NCI-H187 treated with DMSO at 0.1 percent for 48 hours (cell line): ENCODE measurements at regions not wholly inside any gene's neighbourhood (a gene's known extent, or its start where the extent isn't known, plus 50 kb on each side); places are given as distances from the start of the nearest gene placed in this dataset.

ENCODE experiments used
- DNase-seq: peaks from one replicate; lab custom pipeline; 2025; lab: John Stamatoyannopoulos, UW

DNA sequence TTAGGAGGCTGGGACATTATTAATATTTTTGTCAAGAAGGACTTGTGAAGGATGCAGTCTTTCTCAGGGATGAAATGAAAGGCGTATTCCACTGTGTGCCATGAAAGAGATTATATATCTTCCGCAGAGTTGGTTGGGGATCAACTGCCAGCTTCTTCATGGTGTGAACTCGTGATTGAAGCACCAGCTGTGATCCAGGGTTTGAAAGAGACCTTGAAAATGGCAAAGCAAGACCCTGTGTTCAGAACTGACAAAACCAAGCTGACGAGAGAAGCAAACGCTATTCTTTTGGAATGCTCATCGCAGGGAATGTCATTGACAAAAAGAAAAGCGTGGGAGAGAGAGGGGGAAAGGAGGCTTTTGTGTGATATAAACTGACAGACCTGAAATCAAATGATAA lies 263.9 kb upstream of the ZNF608 start:
- no peak for DNase-seq

DNA sequence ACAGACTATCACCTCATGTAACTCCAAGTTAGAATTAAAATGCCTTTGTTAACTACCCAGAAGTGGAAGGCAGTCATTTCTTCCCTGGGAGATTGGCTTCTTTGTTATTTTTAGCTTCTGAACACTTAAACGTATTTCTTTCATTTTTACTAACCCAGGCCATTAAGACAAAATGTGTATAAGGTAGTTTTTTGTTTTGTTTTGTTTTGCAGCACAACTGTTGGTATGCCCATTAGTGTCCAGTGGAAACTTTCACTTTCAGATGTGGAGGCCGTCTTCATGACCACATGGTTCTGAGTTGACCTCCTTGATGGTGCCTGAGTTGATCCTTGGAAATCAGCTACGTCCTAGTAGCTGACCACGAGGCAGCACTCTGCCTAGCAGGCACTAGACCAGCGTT lies 264.6 kb upstream of the ZNF608 start:
- no peak for DNase-seq

DNA sequence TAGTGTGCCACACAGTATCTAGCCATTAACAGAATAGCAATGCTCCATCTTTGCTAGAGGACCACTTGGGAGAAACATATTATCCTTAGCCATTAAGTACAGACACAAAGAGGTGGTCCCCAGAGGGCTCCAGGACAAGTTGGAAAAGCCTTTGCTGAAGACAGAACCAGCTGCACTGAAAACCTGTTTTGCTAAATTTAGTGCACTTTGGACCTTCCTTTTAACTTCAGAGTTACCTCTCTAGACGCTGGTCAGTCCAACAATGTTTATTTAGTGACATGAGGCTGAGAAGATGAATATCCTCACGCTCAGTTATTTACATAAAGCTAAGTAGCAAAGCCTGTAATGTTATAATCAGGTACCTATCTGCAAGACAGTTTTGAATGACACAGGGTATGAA lies 265.0 kb upstream of the ZNF608 start:
- no peak for DNase-seq

DNA sequence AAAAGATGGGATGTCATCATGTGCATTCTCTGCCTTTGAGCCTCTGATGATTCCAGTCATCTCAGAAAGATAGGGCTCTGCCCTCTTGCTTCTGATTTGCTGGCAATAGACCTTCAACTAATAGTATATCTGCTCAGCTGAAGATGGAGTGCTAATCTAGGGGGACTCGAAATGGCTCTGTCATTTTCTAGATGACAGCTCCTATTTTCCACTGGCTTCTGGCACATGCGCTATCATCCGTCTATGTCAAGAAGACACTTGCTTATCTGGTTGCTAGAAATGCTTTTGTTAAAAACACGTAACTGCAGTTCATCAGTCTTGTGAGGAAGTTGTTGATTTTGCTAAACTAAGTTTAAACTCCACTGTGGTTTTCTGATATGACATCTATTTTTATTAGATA lies 265.5 kb upstream of the ZNF608 start:
- no peak for DNase-seq

DNA sequence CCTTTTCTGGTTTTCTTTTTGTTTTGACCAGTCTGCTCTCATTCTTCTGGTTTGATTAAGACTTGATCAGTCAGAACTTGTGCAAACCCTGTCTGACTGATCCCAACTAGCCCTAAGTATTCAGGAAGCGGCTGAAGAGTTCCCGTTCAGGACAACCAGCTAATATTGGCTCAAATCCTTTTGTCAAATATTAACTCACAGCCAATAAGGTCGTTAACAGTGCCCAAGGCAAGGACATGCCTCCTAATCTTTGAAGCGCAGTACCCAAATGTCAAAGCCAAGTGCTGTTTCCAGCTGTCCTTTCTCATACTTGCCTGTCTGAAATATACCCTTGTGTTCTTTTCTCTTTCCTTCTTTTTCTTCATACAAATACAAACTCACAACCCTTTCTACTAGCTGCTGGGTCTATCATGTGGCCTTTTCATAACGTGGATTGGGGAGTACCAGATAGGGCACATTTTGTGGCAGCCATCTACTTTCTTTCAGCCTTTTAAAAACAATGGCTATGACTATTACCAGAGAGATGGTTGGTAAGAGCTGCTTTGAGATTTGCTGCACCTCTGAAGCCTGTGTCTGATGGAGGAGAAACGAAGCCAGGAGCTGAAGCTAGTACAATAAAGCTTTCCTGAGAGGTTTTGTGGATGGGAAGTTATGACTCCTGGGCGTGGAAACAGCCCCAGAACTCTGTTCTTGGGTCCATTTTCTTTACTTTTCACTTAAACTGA lies 266.4 kb upstream of the ZNF608 start:
- DNase-seq = no peak

DNA sequence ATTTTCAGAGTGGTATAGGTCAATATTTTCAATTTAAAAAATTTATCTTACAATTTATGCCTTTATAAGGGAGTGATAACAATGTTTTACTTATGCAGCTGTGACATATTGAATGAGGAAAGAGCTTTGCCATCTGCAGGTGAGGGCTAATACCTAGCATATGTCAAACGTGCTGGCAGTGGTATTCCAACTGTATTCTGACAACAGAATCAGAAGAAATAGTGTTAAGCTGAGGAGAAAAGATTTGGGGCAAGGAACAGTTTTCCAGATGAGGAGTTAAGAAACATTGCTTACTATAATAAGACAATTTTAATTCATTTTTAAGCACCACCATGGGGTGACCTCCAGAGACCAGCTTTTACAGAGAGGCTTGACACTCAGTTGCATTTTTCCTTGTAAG lies 267.8 kb upstream of the ZNF608 start:
- no peak for DNase-seq

DNA sequence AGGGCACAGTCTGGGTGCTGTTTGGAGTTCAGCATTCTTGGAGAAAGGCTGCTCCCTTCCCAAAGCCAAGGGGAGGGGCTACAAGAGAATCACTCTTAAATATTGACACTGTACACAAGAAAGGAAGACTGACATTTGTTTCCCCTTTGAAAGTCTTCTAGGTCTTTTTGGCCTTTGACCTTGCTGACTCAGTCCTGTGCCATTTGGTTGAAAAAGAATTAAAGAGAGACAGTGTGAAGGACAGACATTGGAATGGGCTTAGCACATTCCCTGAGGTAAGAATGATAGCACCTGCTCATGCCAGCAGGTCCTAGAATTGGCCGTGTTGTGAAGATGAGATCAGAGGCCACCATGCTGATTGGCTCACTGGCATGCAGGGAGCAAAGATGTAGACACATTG lies 271.4 kb upstream of the ZNF608 start:
- no peak for DNase-seq

DNA sequence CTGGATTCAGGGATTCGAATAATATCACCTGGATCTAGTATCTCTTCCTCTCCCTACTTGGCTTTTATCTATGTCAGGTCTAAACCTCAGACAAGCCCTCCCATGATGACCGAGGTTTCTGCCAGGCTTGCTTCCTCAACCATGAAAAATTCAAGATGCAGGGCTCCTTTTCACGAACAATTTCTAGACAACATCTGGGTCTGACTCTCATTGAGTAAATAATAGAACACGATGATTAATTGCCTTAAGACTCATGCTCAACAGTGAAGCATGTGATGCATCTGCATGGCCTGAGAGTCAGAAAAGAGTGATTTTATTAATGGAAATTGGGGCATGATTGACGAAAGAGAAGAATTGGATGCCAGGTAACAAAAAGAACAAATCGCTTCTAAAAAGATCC lies 277.2 kb upstream of the ZNF608 start:
- DNase-seq = no peak

DNA sequence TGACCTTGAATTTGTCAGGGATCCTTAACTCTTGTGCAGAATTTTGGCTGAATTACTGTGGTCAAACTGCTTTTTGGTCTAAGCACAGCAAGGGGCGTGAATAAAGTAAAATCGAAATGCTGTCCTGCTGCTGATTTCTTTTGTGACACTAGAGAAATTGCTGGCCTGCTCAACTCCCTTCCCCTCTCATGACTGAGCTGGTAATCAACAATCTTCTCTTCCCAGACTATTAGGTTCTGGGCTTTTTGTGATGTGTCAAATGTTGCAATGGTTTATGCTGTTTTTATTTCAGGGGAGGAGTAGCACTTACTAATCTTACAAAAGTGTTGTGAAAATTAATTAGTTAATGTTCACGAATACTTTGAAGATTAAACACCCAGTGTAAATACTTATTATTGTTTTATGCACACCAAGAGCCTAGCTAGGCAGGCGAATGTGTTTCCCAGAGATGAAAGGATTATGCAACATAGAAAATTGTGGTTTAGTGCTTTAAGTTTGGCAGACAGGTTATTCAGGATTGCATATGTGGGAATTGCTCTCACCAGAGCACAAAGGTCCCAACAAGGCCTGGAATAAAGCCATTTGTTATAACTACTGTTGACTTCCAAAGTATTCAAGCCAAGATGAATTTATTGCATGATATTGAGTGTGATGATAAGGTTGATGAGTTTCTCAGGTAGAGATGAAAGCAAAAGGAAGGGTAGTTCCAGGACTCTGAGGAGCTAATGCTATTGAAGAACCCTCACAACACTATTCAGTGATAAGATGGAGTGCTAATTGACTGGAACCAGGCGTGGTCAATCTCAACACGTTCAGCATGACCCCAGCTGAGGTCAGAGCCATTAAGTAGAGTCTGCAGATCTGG lies 280.7 kb upstream of the ZNF608 start:
- DNase-seq = peak; percentile 89

DNA sequence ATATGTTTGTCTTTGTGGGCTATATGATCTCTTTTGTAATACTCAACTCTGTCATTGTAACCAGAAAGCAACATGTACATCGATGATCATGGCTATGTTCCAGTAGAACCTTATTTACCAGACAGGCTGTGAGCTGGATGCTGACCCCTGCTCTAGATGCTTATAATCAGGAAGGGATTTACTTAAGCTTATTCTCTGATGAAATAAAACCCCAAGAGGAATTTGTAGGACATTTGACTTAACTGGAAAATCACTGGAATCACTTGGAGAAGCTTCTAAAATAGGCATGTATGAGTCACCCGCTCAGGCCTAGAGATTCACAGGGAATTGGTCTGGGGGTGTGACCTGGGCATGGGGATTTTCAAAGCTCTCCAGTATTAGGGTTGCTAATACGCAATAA lies 285.8 kb upstream of the ZNF608 start:
- DNase-seq = no peak

DNA sequence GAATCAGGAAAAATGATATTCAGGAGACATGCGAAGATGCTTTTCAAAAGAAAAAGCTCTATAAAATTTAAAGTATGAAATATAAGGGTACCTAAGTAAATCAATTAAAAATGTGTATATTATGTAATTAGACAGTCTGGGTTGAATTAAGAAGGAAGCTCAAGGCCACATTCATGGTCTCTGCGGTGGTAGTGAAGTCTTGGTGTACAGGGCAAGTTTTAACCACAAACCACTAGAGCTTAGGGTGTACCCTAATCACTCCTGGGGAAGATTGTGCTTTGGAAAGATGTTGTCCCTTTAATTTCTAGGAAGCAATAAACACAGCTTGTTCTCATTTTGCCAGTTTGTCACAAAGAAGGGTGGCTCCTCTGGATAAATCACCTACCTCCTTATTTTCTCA lies 287.2 kb upstream of the ZNF608 start:
- DNase-seq = no peak

DNA sequence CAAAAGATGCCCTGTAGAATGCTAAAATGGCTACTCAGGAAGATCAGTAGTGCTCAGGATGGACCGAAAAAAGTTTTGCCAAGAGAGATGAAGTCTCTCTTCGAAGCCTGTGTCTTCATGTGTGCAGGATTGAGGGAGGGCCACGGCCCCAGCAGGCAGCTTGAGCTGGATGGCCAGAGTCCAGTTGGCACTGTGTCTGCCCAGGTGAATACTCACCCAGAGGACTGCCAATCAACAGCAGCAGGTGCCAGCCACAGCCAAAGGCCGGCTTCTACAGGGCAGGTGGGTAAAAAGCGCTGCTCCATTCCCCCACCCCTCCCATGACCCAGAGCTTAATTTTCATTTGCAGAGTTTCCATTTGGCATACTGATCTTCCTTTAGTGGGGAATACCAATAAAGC lies 287.9 kb upstream of the ZNF608 start:
- DNase-seq = no peak

DNA sequence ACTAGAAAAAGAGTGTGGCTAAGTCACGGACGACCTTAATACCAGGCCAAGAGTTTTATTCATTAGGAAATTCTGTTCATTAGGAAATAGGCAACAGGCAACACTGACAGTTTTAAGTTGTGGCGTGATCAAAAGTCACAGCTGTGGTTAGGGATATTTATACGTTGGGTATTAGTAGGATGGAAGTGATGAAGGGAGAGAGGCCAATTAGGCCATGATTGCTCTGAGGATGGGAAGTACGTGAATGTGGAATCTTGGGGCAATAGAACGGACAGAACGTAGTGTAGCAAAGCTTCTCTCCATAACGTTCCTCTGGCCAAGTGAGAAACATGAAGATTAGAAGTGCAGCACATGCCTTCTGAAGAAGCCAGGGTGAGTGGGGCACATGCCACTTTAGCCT lies 290.1 kb upstream of the ZNF608 start:
- no peak for DNase-seq

DNA sequence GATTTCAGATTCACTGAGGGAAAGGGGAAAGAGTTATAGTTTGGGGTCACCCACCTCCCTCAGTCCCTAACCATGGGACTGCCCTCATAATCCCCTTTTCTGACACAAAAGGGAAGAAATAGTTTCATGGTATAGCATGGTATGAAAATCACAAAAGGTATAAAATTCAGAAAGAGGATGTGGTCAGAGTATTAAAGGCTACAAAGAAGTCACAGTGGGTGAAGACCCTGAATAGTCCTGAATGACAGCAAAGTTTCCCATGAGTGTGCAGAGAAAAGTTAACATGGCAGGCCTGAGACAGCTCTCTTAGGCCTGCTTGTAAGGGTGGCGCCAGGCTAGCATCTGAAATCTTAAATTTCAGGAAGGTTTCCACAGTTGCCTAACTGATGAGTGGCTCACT lies 290.6 kb upstream of the ZNF608 start:
- DNase-seq = no peak

DNA sequence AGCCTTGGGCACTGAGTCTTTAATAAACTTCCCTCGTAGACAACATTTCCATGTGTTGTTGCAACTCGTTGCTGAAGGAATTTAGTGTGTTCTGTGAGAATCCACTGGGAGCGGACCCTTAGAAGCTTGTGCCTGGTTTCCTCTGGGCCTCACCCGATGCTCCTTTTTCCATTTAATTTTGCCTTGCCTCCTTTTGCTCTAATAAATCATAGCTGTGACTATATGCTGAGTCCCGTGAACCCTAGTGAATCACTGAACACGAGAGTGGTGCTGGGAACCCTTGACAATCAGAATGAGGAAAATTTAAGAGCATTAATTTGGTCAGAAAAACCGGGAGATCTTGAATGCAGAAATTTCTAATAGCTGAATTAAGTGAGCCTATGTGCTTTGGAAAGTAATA lies 291.1 kb upstream of the ZNF608 start:
- no peak for DNase-seq

DNA sequence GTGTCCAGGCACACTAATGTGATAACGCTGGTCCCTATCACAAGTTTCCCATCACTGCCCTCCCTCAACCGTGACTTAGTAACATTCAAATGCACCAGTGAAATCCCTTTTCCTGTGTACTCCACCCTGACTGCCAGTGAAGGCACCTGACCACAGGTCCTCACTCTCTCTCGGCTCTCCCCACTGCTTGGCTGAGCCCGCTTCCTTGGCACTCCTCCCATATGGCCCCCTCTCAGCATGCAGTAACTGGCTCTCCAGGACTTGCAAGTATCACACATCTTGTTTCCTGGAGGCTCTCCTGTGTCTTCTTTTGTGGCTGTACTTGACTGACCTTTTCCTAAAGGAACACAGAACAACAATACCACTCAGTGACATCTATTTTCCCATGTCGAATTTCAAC lies 292.0 kb upstream of the ZNF608 start:
- DNase-seq = no peak

DNA sequence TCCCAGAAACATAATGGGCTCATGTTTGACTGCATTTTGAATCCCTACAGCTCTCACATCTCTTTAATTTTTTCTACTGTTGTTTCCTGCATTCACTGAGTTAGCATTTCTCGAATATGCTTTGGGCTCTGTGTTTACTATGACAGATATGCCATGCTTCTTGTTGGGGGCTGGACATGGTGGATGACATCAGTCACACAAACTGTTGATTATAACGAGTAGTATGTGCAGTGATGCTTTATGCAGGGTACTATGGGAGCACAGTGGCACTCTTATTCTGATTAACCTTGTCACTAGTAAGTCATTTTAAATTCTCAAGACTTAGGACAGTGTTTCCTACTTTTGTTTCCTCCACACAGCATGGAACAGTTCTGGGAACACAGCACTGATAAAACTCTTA lies 295.4 kb upstream of the ZNF608 start:
- DNase-seq = no peak

DNA sequence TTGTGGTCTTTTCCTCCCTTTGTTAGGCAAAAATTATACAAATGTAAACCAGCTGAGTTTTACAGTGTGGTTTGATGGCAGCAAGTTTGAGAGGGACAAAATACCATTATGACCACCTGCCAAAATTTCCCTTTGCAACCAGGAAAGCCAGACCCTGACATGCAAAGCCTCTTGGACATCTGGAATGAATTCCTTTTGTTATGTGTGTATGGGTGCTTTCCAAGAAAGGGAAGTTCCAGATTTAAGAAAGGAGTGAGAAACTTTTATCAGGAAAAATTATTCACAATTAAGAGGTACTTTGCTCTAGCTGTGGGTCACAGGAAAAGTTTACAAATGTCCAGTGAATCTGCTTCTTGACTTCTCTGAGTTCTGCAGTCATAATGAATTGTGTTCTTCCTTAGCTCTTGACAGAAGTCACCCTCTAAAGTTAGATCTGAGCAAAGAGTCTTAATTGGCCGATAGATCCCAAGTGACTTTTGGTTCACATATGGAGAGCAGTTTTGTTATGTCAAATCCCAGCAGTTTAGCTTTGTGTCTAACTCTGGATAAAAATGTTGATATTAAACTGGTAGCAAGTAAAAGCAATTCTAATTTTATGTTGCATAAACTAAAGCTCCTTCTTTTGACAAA lies 295.9 kb upstream of the ZNF608 start:
- DNase-seq = no peak

DNA sequence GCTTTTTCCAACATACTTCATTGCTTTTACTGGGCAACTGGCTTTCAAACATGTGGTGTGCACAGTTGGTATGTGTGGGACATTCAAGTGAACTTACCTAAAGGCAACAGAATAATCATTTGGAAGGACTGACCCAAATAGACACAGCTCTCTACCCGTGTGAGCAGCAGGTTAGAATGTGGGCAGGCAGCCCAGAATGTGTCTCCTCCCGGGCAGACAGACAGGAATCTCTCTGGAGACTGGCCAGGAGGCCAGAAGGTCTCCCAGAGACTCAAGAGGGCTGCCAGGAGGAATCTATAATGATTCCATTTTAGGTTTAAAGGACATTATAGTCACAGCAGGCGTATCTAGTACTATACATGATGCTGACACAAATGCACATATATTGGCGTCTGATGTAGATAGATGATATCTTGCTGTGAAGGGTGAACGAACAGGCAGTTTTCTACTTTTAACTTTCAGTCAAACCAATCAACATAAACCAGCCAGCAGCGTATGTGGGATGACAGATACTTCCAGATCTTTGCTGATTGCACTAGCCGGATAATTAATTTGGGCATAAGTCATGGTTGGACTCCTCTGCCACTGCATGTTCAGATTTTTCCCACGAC lies 297.4 kb upstream of the ZNF608 start:
- DNase-seq = no peak

DNA sequence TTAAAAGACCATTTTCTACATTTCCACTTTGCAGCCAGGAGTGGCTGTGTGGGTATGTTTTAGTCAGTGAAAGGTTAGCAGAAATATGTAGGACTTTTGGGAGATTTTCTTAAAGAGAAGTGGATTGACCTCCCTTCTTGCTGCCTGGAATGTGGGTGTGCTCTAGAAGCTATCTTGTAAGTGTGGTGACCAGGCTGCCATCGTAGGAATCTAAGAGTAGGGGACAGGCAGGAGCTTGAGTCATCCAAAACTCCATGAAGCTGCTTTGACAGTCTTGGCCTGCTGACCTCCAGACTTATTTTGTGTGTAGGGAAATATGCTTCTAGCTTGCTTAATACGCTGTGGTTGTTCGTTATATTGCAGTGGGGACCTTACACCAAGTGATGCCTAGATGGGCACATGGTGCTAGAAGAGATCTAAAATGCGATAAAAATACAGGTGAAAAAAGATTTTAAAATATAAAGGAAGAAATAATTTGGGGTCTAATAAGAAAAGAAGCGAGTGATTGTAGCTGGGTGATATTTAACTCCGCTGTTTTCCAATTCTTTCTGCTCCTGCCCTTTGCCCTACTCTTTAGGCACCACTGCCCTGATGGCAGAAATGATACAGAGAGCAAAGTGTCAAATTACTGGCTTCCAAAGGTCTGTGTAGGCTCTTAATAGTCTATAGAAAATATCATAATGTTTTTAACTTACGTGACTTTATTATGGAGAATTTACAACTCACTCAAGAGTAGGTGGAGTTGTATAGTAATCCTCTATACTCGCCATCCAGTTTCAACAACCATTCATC lies 298.2 kb upstream of the ZNF608 start:
- no peak for DNase-seq

DNA sequence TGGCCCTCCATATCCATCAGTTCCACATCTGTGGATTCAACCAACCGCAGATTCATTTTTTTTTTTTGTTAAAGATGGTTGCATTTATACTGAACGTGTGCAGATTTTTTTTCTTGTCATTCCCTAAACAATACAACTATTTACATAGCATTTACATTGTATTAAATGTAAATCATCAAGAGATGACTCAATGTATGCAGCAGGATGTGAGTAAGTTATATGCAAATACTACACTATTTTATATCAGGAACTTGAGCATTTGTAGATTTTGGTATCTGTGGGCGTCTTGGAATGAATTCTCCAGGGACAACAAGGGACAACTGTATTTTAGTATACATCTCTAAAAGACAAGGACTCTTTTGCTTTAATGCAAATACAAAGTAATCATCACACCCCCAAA lies 299.2 kb upstream of the ZNF608 start:
- DNase-seq = no peak

DNA sequence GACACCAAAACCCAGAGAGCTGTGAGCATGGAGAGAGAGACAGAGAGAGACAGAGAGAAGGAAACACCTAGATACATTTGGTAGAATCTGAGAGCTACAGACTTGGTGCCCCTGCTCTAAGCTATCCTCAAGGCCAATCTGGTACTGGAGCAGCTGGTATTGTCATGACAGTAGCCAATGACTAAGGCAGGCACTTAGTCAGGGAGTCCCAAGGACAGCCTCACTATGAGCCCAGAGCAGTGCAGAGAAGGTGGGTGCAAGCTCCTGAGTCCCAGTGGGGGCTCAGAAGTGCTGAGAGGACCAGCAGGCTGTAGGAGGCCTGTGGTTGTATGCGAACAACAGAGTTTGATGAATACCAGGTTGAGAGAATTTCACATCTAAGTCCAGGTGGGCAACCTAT lies 300.4 kb upstream of the ZNF608 start:
- no peak for DNase-seq
